ENCODE measurements at regions not wholly inside any gene's neighbourhood (a gene's known extent, or its start where the extent isn't known, plus 50 kb on each side); places are given as distances from the start of the nearest gene placed in this dataset.

DNA sequence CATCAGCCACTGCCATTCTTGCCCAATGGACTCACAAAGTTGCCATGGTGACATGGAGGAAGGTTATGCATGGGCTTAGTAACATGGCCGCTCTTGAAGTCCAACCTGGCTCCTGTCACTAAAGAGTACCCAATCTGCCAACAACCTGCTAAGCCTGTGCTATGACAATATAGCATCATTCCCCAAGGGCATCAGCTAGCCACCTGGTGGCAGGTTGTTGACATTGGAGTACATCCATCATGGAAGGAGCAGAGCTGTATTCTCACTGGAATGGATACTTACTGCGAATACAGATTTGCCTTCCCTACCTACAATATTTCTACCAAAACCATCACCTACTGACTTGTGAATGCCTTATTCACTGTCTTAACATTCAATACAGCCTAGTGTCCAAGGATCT, 138.9 kb upstream of the RORA start:
- TF ChIP-seq CTCF (IDR thresholded peaks at IDR 0.05 in 2 of 3, conservative IDR thresholded peaks at IDR 0.05 in 1 of 3; ENCODE audit: borderline replicate concordance in 1 of 3, insufficient read depth in 1 of 3, low read depth in 2 of 3, low read length in 2 of 3) (no peak), EZH2 (IDR thresholded peaks at IDR 0.05) (no peak), ELF1 (IDR thresholded peaks at IDR 0.05; ENCODE audit: borderline replicate concordance, low read depth) (no peak), POLR2AphosphoS5 (IDR thresholded peaks at IDR 0.05; ENCODE audit: low read depth, low read length) (no peak), MAX (IDR thresholded peaks at IDR 0.05) (no peak)
